ENCODE measurements at regions not wholly inside any gene's neighbourhood (a gene's known extent, or its start where the extent isn't known, plus 50 kb on each side); places are given as distances from the start of the nearest gene placed in this dataset.

DNA sequence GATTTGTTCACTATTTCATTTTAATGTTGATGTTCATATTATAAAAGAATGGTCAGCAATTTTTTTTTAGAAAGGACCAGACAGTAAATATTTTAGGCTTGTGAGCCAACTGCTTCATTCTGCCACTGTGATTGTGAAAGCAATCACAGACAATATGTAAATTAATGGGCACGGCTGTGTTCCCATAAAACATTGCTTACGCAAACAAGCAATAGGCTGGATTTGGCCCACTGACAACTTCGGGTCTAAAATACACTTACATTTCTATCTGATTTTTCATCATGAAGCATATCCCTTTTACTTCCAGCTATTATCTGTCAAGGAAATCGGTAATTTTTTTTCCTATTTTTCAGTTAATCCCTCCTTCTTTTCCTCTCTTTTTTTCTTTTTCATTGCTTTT lies 182.2 kb upstream of the CDH2 start:
- TF ChIP-seq, protein P1, sequence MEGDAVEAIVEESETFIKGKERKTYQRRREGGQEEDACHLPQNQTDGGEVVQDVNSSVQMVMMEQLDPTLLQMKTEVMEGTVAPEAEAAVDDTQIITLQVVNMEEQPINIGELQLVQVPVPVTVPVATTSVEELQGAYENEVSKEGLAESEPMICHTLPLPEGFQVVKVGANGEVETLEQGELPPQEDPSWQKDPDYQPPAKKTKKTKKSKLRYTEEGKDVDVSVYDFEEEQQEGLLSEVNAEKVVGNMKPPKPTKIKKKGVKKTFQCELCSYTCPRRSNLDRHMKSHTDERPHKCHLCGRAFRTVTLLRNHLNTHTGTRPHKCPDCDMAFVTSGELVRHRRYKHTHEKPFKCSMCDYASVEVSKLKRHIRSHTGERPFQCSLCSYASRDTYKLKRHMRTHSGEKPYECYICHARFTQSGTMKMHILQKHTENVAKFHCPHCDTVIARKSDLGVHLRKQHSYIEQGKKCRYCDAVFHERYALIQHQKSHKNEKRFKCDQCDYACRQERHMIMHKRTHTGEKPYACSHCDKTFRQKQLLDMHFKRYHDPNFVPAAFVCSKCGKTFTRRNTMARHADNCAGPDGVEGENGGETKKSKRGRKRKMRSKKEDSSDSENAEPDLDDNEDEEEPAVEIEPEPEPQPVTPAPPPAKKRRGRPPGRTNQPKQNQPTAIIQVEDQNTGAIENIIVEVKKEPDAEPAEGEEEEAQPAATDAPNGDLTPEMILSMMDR (conservative IDR thresholded peaks at IDR 0.05): no peak
- TF ChIP-seq ZFX (IDR thresholded peaks at IDR 0.05): no peak
